ENCODE measurements at regions not wholly inside any gene's neighbourhood (a gene's known extent, or its start where the extent isn't known, plus 50 kb on each side); places are given as distances from the start of the nearest gene placed in this dataset.

DNA sequence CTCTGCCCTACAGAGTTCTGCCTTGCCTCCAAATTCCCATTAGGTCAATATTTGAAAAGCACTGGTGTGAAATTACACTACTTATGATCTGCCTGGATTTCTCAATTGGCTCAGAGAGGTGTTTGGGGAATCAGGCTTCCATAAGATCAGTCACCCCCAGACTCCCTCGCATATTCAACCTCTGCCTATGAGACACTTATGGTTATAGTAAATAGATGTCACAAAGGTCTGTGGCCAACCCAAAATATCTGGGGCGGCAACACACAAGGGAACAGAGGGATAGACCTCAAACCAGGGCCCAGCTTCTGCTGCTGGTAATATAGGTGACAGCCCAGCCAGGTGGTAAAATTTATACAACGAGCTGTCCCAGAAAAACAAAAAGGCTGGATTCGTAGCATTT lies 376.7 kb upstream of the ZMIZ1 start:
- Histone ChIP-seq H3K4me3 (ENCODE audit: low read depth, low read length) (no peak overlapping the region), H3K4me1 (ENCODE audit: control insufficient read depth, insufficient read depth, low read length) (no peaks in the 10 kb centered on the region), H3K9ac (ENCODE audit: low read depth, low read length) (no peak overlapping the region), H3K36me3 (ENCODE audit: control insufficient read depth, insufficient read depth, low read length) (no peaks in the 10 kb centered on the region), H3K27me3 (ENCODE audit: control insufficient read depth, insufficient read depth, low read length) (no peaks in the 10 kb centered on the region), H3K9me3 (ENCODE audit: control insufficient read depth, insufficient read depth, low read length) (no peaks in the 10 kb centered on the region)

DNA sequence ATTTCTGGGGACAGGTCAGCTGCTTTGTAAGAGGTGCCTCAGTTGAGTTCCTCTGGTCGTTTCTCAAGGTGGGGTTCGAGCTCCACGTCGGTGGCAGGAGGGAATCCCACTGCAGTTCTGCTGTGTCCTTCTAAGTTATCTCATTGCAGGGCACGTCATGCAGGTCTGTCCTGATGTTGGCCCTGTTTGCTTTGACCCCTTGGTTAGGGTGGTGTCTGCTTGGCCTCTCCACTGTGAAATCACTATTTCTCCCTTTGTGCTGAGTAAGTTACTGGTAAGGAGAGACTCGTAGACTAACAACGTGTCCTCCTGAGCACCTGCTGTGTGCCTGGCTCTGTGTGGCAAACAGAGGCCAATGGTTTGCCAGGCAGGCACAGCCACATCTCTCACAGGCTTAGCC lies 372.9 kb upstream of the ZMIZ1 start:
- no peak overlapping the region for H3K9ac ChIP-seq (ENCODE audit: low read depth, low read length)
- H3K36me3 ChIP-seq (ENCODE audit: control insufficient read depth, insufficient read depth, low read length) = no peaks in the 10 kb centered on the region
- no peak overlapping the region for H3K4me3 ChIP-seq (ENCODE audit: low read depth, low read length)
- no peaks in the 10 kb centered on the region for H3K27me3 ChIP-seq (ENCODE audit: control insufficient read depth, insufficient read depth, low read length)
- H3K9me3 ChIP-seq (ENCODE audit: control insufficient read depth, insufficient read depth, low read length) = no peaks in the 10 kb centered on the region
- H3K4me1 ChIP-seq (ENCODE audit: control insufficient read depth, insufficient read depth, low read length) = no peaks in the 10 kb centered on the region

DNA sequence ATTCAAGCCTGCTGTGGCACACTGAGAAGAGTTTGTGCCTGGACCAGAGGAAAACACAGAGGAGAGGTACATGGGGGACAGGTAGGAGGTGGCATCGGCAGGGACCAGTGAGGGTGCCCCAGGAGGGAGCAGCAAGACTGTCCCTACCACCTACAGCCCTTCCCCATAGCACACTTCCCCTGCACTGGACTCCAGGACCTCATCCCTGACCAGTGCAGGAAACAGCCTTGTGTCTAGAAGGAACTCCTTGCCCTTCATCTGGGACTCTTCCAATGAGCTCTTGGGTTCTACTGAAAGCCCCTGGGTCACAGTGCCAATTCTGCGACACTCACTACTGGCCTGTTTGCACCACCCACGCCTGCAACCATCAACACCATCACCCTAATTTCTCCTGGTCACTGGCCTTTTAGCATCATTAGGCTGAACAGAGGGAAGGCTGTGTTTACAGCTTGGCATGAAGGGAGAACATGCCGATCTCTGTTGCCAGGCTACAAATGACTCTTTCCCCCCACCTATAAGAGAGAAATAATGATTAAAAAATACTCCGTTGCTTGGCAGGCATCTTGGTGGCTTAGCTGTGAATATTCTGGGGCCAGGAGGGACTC lies 371.9 kb upstream of the ZMIZ1 start:
- Histone ChIP-seq H3K36me3 (ENCODE audit: control insufficient read depth, insufficient read depth, low read length) (no peaks in the 10 kb centered on the region), H3K9me3 (ENCODE audit: control insufficient read depth, insufficient read depth, low read length) (no peaks in the 10 kb centered on the region), H3K27me3 (ENCODE audit: control insufficient read depth, insufficient read depth, low read length) (no peaks in the 10 kb centered on the region), H3K9ac (ENCODE audit: low read depth, low read length) (no peak overlapping the region), H3K4me3 (ENCODE audit: low read depth, low read length) (no peak overlapping the region), H3K4me1 (ENCODE audit: control insufficient read depth, insufficient read depth, low read length) (no peaks in the 10 kb centered on the region)

DNA sequence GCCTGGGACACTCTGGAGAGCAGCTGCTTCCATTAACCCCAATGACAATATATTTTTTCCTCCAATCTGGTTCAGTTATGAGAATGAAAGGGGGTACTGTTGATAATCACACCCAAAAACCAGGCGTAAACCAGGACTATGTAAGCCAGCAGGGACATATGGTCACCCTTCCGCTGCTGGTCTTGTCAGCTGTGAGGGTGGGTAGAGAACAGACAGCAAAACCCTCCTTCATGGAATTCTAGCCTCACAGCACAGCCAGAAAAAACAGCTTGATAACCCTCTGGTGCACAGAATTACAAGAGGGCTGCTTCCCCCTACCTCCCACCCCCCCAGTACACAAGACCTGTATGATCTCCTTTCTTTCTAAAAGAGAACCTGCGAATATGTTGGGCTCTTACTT lies 368.8 kb upstream of the ZMIZ1 start:
- no peaks in the 10 kb centered on the region for H3K27me3 ChIP-seq (ENCODE audit: control insufficient read depth, insufficient read depth, low read length)
- H3K9ac ChIP-seq (ENCODE audit: low read depth, low read length) = no peak overlapping the region
- no peaks in the 10 kb centered on the region for H3K36me3 ChIP-seq (ENCODE audit: control insufficient read depth, insufficient read depth, low read length)
- no peaks in the 10 kb centered on the region for H3K4me1 ChIP-seq (ENCODE audit: control insufficient read depth, insufficient read depth, low read length)
- no peak overlapping the region for H3K4me3 ChIP-seq (ENCODE audit: low read depth, low read length)
- H3K9me3 ChIP-seq (ENCODE audit: control insufficient read depth, insufficient read depth, low read length) = no peaks in the 10 kb centered on the region

DNA sequence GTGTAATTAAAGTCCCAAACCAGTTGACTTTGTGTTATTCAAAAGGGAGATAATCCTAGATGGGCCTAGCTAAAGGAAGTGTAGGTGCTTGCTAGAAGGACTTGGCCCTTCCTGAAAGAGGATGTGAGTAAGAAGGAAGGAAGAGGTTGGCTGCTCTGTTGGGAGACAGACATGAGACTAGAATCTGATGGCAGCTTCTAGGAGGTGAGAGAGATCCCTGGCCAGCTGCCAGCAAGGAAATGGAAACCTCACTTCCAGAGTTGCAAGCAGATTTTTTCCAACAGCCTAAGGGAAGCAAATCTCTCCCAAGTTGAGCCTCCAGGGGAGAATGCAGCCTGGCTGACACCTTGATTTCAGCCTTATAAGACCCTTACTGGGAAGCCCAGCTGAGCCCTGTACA lies 368.4 kb upstream of the ZMIZ1 start:
- Histone ChIP-seq H3K4me3 (ENCODE audit: low read depth, low read length) (no peak overlapping the region), H3K4me1 (ENCODE audit: control insufficient read depth, insufficient read depth, low read length) (no peaks in the 10 kb centered on the region), H3K27me3 (ENCODE audit: control insufficient read depth, insufficient read depth, low read length) (no peaks in the 10 kb centered on the region), H3K9ac (ENCODE audit: low read depth, low read length) (no peak overlapping the region), H3K36me3 (ENCODE audit: control insufficient read depth, insufficient read depth, low read length) (no peaks in the 10 kb centered on the region), H3K9me3 (ENCODE audit: control insufficient read depth, insufficient read depth, low read length) (no peaks in the 10 kb centered on the region)

DNA sequence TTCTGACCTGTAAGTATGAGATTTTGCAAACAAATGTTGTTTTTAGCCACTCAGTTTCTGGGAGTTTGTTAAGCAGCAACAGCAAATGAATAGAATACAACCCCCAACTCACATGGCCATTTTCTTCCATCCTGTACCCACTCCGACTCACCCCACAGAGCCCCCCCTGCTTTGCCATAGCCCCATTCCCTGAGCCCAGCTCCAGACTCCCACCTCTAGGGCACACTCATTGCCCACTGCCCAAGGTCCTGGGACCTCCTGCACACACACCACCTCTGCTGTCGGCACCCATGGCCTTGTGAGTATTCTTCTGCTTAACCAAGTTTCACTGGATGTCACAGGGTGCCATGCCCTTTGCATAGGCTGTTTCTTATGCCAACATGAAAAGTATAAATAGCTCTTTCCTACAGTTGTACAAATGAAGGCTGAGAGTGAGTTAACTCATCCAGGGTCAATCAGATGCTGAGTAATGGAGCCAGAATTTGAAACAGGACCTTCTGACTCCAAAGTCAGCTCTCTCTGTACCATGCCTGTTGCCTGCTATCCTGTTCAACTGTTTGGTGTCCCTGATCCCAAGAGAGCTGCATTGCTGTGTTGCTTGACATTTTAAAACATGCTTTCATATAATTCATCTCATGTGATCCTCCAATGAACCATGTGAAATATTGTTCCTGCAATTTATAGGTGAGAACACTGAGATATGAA lies 367.8 kb upstream of the ZMIZ1 start:
- Histone ChIP-seq H3K27me3 (ENCODE audit: control insufficient read depth, insufficient read depth, low read length) (no peaks in the 10 kb centered on the region), H3K36me3 (ENCODE audit: control insufficient read depth, insufficient read depth, low read length) (no peaks in the 10 kb centered on the region), H3K9ac (ENCODE audit: low read depth, low read length) (no peak overlapping the region), H3K4me3 (ENCODE audit: low read depth, low read length) (no peak overlapping the region), H3K9me3 (ENCODE audit: control insufficient read depth, insufficient read depth, low read length) (no peaks in the 10 kb centered on the region), H3K4me1 (ENCODE audit: control insufficient read depth, insufficient read depth, low read length) (no peaks in the 10 kb centered on the region)

DNA sequence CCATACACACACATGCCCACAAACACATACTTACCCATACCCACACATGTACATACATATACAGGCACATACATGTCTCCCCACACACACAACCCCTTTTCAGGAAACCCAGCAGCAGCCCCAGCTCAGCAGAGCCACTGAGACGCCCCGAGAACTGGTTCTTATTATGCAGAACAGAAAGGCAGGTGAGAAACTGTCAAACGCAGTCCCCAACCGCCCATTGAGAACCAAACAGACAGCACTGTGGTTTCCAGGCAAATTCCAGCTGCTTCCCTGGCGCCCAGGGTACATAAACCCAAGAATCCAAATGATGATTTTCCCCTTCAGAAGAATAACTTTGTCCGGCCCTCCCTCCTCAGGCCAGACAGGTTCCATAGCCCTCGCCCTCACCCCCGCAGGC lies 366.6 kb upstream of the ZMIZ1 start:
- Histone ChIP-seq H3K36me3 (ENCODE audit: control insufficient read depth, insufficient read depth, low read length) (no peaks in the 10 kb centered on the region), H3K4me1 (ENCODE audit: control insufficient read depth, insufficient read depth, low read length) (no peaks in the 10 kb centered on the region), H3K9me3 (ENCODE audit: control insufficient read depth, insufficient read depth, low read length) (no peaks in the 10 kb centered on the region), H3K9ac (ENCODE audit: low read depth, low read length) (no peak overlapping the region), H3K4me3 (ENCODE audit: low read depth, low read length) (no peak overlapping the region), H3K27me3 (ENCODE audit: control insufficient read depth, insufficient read depth, low read length) (no peaks in the 10 kb centered on the region)

DNA sequence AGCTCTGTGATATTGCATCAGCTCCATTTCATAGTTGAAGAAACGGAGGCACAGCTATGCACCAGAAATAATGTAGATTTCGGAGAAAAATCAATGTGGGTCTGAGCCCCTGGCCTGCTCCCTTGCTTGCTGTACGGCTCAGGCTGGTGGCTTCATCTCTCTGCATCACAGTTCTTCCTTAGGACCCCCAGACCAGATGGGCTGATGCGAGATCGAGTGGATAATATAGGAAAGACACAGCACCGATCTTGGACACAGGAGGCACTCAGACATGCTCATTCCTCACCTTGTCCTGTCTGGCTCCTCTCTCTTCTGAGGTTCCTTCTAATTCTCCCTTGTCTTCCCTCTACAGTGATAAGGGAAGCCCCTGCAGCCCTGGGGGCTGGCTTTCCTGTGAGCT lies 365.9 kb upstream of the ZMIZ1 start:
- H3K27me3 ChIP-seq (ENCODE audit: control insufficient read depth, insufficient read depth, low read length) = no peaks in the 10 kb centered on the region
- H3K9me3 ChIP-seq (ENCODE audit: control insufficient read depth, insufficient read depth, low read length) = no peaks in the 10 kb centered on the region
- H3K9ac ChIP-seq (ENCODE audit: low read depth, low read length) = no peak overlapping the region
- no peak overlapping the region for H3K4me3 ChIP-seq (ENCODE audit: low read depth, low read length)
- H3K36me3 ChIP-seq (ENCODE audit: control insufficient read depth, insufficient read depth, low read length) = no peaks in the 10 kb centered on the region
- no peaks in the 10 kb centered on the region for H3K4me1 ChIP-seq (ENCODE audit: control insufficient read depth, insufficient read depth, low read length)

DNA sequence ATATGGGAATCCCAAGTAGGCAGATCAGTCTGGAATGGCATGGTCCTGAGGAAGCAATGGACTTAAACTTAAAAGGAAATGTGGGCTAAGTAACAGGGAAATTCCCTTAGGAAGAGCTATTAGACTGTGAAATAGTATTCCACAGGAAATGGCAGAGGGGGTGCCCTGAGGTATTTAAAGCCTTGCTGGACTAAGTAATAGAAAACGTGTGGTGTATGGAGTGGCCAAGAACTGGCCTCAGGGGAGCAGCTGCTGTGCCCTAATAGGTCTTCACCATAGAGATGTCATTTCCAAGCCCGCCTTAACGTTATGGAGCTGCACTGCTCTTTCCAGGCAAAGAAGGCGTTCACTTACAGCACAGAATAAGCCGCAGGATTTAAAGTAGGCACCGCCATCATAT lies 365.2 kb upstream of the ZMIZ1 start:
- Histone ChIP-seq H3K9ac (ENCODE audit: low read depth, low read length) (no peak overlapping the region), H3K27me3 (ENCODE audit: control insufficient read depth, insufficient read depth, low read length) (no peaks in the 10 kb centered on the region), H3K36me3 (ENCODE audit: control insufficient read depth, insufficient read depth, low read length) (no peaks in the 10 kb centered on the region), H3K9me3 (ENCODE audit: control insufficient read depth, insufficient read depth, low read length) (no peaks in the 10 kb centered on the region), H3K4me3 (ENCODE audit: low read depth, low read length) (no peak overlapping the region), H3K4me1 (ENCODE audit: control insufficient read depth, insufficient read depth, low read length) (no peaks in the 10 kb centered on the region)

DNA sequence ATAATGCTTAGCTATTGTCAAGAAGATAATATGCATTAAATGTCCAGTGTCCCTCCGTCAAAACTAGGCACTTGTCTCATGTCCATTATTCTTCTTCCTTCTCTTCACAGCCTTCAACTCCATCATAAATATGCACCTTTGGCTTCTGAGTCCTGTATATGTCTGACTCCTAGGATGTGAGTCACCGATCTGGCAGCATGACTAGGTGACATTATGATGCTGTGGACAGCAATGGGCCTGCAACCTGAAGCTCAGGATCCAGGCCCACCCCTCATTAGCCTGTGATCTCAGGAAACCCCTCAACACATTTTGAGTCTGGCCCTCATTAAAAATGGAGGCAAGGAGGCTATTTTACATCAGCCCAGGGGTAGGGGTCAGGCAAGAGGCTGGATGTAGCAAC lies 362.5 kb upstream of the ZMIZ1 start:
- H3K36me3 ChIP-seq (ENCODE audit: control insufficient read depth, insufficient read depth, low read length) = no peaks in the 10 kb centered on the region

DNA sequence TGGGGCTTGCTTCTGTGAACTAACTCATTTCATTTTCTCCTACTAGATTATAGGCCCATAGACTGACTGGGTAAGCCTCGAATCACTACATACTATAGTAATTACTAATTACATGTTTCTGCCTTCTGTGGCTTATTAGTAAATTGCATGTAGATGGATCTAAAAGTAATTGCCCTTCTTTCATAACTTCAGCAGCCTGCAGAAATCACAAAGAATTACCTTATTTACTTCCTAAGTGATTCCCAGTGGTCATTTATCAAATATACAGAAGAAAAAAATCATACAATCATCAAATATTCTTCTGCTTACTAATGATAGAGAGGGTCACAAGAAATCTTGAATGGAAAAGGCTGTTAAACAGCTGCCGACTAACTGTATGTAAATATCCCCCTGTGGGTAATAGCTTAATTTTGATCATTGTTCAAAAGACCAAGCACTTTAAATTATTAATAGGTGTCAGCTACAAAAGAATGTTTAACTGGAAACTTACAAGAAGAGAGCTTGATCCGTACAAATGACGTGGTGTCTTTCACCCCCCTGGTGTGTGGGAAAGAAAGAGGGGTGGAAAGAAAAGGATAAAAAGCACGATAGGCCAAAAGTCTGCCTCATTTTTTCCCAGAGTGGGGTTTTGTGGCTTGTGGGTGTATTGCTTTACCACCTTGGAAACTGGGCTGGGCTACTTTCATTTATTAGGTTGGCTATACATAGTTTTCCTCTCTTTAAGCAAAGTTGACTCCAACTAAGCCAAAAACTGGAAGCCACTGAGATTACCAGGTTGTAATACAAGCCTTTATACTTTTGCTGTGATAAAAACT lies 361.8 kb upstream of the ZMIZ1 start:
- H3K4me1 ChIP-seq (ENCODE audit: control insufficient read depth, insufficient read depth, low read length) = no peaks in the 10 kb centered on the region
- H3K9ac ChIP-seq (ENCODE audit: low read depth, low read length) = no peak overlapping the region
- no peaks in the 10 kb centered on the region for H3K9me3 ChIP-seq (ENCODE audit: control insufficient read depth, insufficient read depth, low read length)
- peaks cover 4% of the 10 kb centered on the region for H3K27me3 ChIP-seq (ENCODE audit: control insufficient read depth, insufficient read depth, low read length)
- H3K4me3 ChIP-seq (ENCODE audit: low read depth, low read length) = no peak overlapping the region
- H3K36me3 ChIP-seq (ENCODE audit: control insufficient read depth, insufficient read depth, low read length) = no peaks in the 10 kb centered on the region

More for the DNA sequence above, 362.5 kb upstream of the ZMIZ1 start:
- Histone ChIP-seq H3K9me3 (ENCODE audit: control insufficient read depth, insufficient read depth, low read length) (no peaks in the 10 kb centered on the region), H3K9ac (ENCODE audit: low read depth, low read length) (no peak overlapping the region), H3K27me3 (ENCODE audit: control insufficient read depth, insufficient read depth, low read length) (peaks cover under 1% of the 10 kb centered on the region), H3K4me3 (ENCODE audit: low read depth, low read length) (no peak overlapping the region), H3K4me1 (ENCODE audit: control insufficient read depth, insufficient read depth, low read length) (no peaks in the 10 kb centered on the region)

DNA sequence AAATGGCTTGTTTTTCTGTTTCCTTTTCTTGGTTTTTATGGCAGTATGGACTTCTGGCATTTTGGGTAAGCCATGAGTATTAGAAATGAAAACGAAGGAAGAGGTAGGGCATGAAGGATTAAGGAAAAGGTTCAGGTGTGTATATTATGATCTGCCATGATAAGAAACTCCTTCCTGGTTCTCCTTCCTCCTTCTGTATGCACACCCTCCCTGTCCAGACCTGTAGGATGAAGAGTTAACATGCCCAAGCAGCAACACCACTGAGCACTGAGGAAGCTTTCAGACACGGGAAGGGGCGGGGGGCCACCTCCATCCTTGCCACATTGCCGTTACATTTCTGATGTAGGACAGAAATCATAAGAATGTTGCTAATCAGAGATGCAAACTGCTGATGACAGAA lies 361.0 kb upstream of the ZMIZ1 start:
- no peaks in the 10 kb centered on the region for H3K4me1 ChIP-seq (ENCODE audit: control insufficient read depth, insufficient read depth, low read length)
- H3K9me3 ChIP-seq (ENCODE audit: control insufficient read depth, insufficient read depth, low read length) = no peaks in the 10 kb centered on the region
- peaks cover 4% of the 10 kb centered on the region for H3K27me3 ChIP-seq (ENCODE audit: control insufficient read depth, insufficient read depth, low read length)
- no peak overlapping the region for H3K4me3 ChIP-seq (ENCODE audit: low read depth, low read length)
- H3K9ac ChIP-seq (ENCODE audit: low read depth, low read length) = no peak overlapping the region
- H3K36me3 ChIP-seq (ENCODE audit: control insufficient read depth, insufficient read depth, low read length) = no peaks in the 10 kb centered on the region
